ENCODE measurements at regions not wholly inside any gene's neighbourhood (a gene's known extent, or its start where the extent isn't known, plus 50 kb on each side); places are given as distances from the start of the nearest gene placed in this dataset.

GRCh38 chr2:142222715-142223114 lies 91.9 kb upstream of the LRP1B start:
- TF ChIP-seq FOXP2 (optimal IDR thresholded peaks at IDR 0.05; ENCODE audit: borderline replicate concordance, extremely low read depth, extremely low read length, insufficient read depth), result no peak
- TF ChIP-seq POLR2AphosphoS5 (IDR thresholded peaks at IDR 0.05; ENCODE audit: low read depth, low read length), result no peak
- TF ChIP-seq SIN3A (IDR thresholded peaks at IDR 0.05; ENCODE audit: borderline replicate concordance, insufficient read depth, low read length), result no peak
- TF ChIP-seq TAF1 (IDR thresholded peaks at IDR 0.05; ENCODE audit: borderline replicate concordance, insufficient read depth, low read length), result no peak
- TF ChIP-seq, protein P1, sequence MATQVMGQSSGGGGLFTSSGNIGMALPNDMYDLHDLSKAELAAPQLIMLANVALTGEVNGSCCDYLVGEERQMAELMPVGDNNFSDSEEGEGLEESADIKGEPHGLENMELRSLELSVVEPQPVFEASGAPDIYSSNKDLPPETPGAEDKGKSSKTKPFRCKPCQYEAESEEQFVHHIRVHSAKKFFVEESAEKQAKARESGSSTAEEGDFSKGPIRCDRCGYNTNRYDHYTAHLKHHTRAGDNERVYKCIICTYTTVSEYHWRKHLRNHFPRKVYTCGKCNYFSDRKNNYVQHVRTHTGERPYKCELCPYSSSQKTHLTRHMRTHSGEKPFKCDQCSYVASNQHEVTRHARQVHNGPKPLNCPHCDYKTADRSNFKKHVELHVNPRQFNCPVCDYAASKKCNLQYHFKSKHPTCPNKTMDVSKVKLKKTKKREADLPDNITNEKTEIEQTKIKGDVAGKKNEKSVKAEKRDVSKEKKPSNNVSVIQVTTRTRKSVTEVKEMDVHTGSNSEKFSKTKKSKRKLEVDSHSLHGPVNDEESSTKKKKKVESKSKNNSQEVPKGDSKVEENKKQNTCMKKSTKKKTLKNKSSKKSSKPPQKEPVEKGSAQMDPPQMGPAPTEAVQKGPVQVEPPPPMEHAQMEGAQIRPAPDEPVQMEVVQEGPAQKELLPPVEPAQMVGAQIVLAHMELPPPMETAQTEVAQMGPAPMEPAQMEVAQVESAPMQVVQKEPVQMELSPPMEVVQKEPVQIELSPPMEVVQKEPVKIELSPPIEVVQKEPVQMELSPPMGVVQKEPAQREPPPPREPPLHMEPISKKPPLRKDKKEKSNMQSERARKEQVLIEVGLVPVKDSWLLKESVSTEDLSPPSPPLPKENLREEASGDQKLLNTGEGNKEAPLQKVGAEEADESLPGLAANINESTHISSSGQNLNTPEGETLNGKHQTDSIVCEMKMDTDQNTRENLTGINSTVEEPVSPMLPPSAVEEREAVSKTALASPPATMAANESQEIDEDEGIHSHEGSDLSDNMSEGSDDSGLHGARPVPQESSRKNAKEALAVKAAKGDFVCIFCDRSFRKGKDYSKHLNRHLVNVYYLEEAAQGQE (IDR thresholded peaks at IDR 0.05; ENCODE audit: insufficient read depth in 1 of 2, low read depth in 2 of 2, low read length in 2 of 2), result no peak

GRCh38 chr2:142220901-142221300 lies 90.1 kb upstream of the LRP1B start:
- no peak for TF ChIP-seq TAF1 (IDR thresholded peaks at IDR 0.05; ENCODE audit: borderline replicate concordance, insufficient read depth, low read length)
- TF ChIP-seq FOXP2 (optimal IDR thresholded peaks at IDR 0.05; ENCODE audit: borderline replicate concordance, extremely low read depth, extremely low read length, insufficient read depth), result no peak
- no peak for TF ChIP-seq POLR2AphosphoS5 (IDR thresholded peaks at IDR 0.05; ENCODE audit: low read depth, low read length)
- TF ChIP-seq, protein P1 (IDR thresholded peaks at IDR 0.05; ENCODE audit: insufficient read depth in 1 of 2, low read depth in 2 of 2, low read length in 2 of 2), result no peak

- no peak for TF ChIP-seq POLR2AphosphoS5 (IDR thresholded peaks at IDR 0.05; ENCODE audit: low read depth, low read length)
Observed at GRCh38 chr2:142220239-142220638, 89.4 kb upstream of the LRP1B start.

DNA sequence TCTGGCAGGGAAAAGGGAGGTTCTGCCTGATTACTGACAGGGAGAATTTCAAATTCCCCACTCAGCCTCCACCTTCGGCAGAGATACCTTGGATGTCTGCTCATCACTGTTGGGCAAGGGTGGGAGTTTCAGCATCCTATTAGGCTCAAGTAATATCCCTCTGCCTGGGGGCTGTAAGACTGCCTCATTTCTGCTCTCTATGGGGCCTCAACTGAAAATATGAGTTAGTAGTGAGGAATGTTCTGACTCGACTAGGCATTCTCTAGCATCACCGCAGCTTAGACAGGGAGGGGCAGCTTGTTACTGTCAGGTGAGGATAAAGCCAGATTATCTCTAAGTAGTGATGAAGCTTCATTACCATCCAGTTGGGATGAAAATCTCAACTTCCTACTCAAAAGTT lies 87.7 kb upstream of the LRP1B start:
- no peak for TF ChIP-seq SIN3A (IDR thresholded peaks at IDR 0.05; ENCODE audit: borderline replicate concordance, insufficient read depth, low read length)
- TF ChIP-seq FOXP2 (optimal IDR thresholded peaks at IDR 0.05; ENCODE audit: borderline replicate concordance, extremely low read depth, extremely low read length, insufficient read depth), result no peak
- TF ChIP-seq, protein P1 (IDR thresholded peaks at IDR 0.05; ENCODE audit: insufficient read depth in 1 of 2, low read depth in 2 of 2, low read length in 2 of 2), result no peak
- no peak for TF ChIP-seq TAF1 (IDR thresholded peaks at IDR 0.05; ENCODE audit: borderline replicate concordance, insufficient read depth, low read length)
- no peak for TF ChIP-seq POLR2AphosphoS5 (IDR thresholded peaks at IDR 0.05; ENCODE audit: low read depth, low read length)

- TF ChIP-seq FOXP2 (optimal IDR thresholded peaks at IDR 0.05; ENCODE audit: borderline replicate concordance, extremely low read depth, extremely low read length, insufficient read depth) (no peak), SIN3A (IDR thresholded peaks at IDR 0.05; ENCODE audit: borderline replicate concordance, insufficient read depth, low read length) (no peak), POLR2AphosphoS5 (IDR thresholded peaks at IDR 0.05; ENCODE audit: low read depth, low read length) (no peak), TAF1 (IDR thresholded peaks at IDR 0.05; ENCODE audit: borderline replicate concordance, insufficient read depth, low read length) (no peak)
- TF ChIP-seq, protein P1 (IDR thresholded peaks at IDR 0.05; ENCODE audit: insufficient read depth in 1 of 2, low read depth in 2 of 2, low read length in 2 of 2), result no peak
Observed at GRCh38 chr2:142217804-142218203, 87.0 kb upstream of the LRP1B start.
